ENCODE measurements at regions not wholly inside any gene's neighbourhood (a gene's known extent, or its start where the extent isn't known, plus 50 kb on each side); places are given as distances from the start of the nearest gene placed in this dataset.
"Not testable (repeated sequence)": the region's sequence is repeated elsewhere in the genome, so short reads cannot be mapped to it uniquely, and the experiment has no call there.

- TF ChIP-seq POLR2A (IDR thresholded peaks at IDR 0.05; ENCODE audit: low read depth) (no peak), EP300 (IDR thresholded peaks at IDR 0.05) (no peak), CTCF (IDR thresholded peaks at IDR 0.05) (no peak), POLR2AphosphoS5 (IDR thresholded peaks at IDR 0.05) (no peak)
- no peak for DNase-seq (ENCODE audit: extremely low spot score)
- intact Hi-C loops (cut with DNase I) = no loop called here
- no peak overlapping the region for H3K4me3 ChIP-seq
- no peak overlapping the region for H3K27ac ChIP-seq (replicated peaks in 1 of 4)
- WGBS = 86% methylated on average over 4 of the region's 4 CpGs
- no peaks in the 10 kb centered on the region for H3K4me1 ChIP-seq
- no peaks in the 10 kb centered on the region for H3K36me3 ChIP-seq
- no peaks in the 10 kb centered on the region for H3K27me3 ChIP-seq
- H3K9me3 ChIP-seq = no peaks in the 10 kb centered on the region
These were observed 67.8 kb upstream of the IL33 start for GRCh38 chr9:6147846-6148245.

GRCh38 chr9:6144947-6145346 is 70.7 kb upstream of the IL33 start:
- H3K27ac ChIP-seq (replicated peaks in 1 of 4) = no peak overlapping the region

GRCh38 chr9:6142799-6143454 is 72.7 kb upstream of the IL33 start:
- intact Hi-C loops (cut with DNase I) = no loop called here
- Histone ChIP-seq H3K27ac (replicated peaks in 1 of 4) (no peak overlapping the region), H3K4me3 (no peak overlapping the region), H3K36me3 (no peaks in the 10 kb centered on the region), H3K4me1 (no peaks in the 10 kb centered on the region), H3K9me3 (no peaks in the 10 kb centered on the region), H3K27me3 (no peaks in the 10 kb centered on the region)
- TF ChIP-seq POLR2A (IDR thresholded peaks at IDR 0.05; ENCODE audit: low read depth) (no peak), CTCF (IDR thresholded peaks at IDR 0.05) (no peak), POLR2AphosphoS5 (IDR thresholded peaks at IDR 0.05) (no peak), EP300 (IDR thresholded peaks at IDR 0.05) (no peak)
- DNase-seq (ENCODE audit: extremely low spot score) = no peak

More at GRCh38 chr9:6144947-6145346, 70.7 kb upstream of the IL33 start:
- H3K9me3 ChIP-seq = no peaks in the 10 kb centered on the region
- TF ChIP-seq EP300 (IDR thresholded peaks at IDR 0.05) (no peak), CTCF (IDR thresholded peaks at IDR 0.05) (no peak), POLR2AphosphoS5 (IDR thresholded peaks at IDR 0.05) (no peak), POLR2A (IDR thresholded peaks at IDR 0.05; ENCODE audit: low read depth) (no peak)
- no peaks in the 10 kb centered on the region for H3K36me3 ChIP-seq
- 100% methylated on average over 1 of the region's 1 CpG for WGBS
- no peaks in the 10 kb centered on the region for H3K4me1 ChIP-seq
- intact Hi-C loops (cut with DNase I) = no loop called here
- no peaks in the 10 kb centered on the region for H3K27me3 ChIP-seq
- DNase-seq (ENCODE audit: extremely low spot score) = no peak
- no peak overlapping the region for H3K4me3 ChIP-seq

- intact Hi-C loops (cut with DNase I); H3K4me1 ChIP-seq; H3K27me3 ChIP-seq; H3K27ac ChIP-seq (replicated peaks in 1 of 4); H3K36me3 ChIP-seq; H3K9me3 ChIP-seq; DNase-seq (ENCODE audit: extremely low spot score); H3K4me3 ChIP-seq: not testable (repeated sequence)
- WGBS = 87% methylated on average over 17 of the region's 25 CpGs
These were observed 79.8 kb upstream of the IL33 start for GRCh38 chr9:6135780-6136179.

- no peaks in the 10 kb centered on the region for H3K36me3 ChIP-seq
- H3K27me3 ChIP-seq = no peaks in the 10 kb centered on the region
- H3K4me1 ChIP-seq = no peaks in the 10 kb centered on the region
- H3K4me3 ChIP-seq = no peak overlapping the region
- no peak overlapping the region for H3K27ac ChIP-seq (replicated peaks in 1 of 4)
- WGBS = 51% methylated on average over 2 of the region's 2 CpGs
- TF ChIP-seq POLR2AphosphoS5 (IDR thresholded peaks at IDR 0.05) (no peak), CTCF (IDR thresholded peaks at IDR 0.05) (no peak)
- DNase-seq (ENCODE audit: extremely low spot score) = no peak
- no peaks in the 10 kb centered on the region for H3K9me3 ChIP-seq
- intact Hi-C loops (cut with DNase I) = no loop called here
These were observed 80.9 kb upstream of the IL33 start for GRCh38 chr9:6134661-6135180.
